GM19324 (cell line): ENCODE measurements at regions not wholly inside any gene's neighbourhood (a gene's known extent, or its start where the extent isn't known, plus 50 kb on each side); places are given as distances from the start of the nearest gene placed in this dataset.

Source experiments
- ATAC-seq: cut with Tn5 transposase; IDR thresholded peaks from one replicate; pipeline ENCODE4 v1.9.1; 2021; ENCODE audit warnings: mild to moderate bottlenecking, moderate library complexity; ENCODE audit not compliant: unreplicated experiment, low FRiP score

DNA sequence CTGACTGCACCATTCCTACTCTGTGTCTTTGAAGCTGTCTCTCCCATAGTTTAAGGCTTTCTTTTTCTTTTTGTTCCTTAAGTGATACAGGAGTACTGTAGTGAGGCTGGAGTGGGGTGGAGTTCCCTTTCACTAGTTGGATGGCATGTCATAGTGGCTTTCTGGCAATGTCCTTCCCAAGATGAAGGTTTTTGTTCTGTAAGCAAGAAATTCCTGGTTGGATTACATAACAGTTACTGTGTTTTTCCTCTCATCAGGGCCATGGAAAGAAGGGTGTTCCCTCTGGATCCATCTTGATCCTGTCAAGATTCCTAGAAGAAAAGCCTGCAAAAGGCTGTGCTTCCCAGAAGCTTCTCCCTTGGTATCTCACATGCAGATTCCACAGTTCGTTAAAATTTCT, 84.2 kb downstream of the ACKR3 start:
- no peak for ATAC-seq

DNA sequence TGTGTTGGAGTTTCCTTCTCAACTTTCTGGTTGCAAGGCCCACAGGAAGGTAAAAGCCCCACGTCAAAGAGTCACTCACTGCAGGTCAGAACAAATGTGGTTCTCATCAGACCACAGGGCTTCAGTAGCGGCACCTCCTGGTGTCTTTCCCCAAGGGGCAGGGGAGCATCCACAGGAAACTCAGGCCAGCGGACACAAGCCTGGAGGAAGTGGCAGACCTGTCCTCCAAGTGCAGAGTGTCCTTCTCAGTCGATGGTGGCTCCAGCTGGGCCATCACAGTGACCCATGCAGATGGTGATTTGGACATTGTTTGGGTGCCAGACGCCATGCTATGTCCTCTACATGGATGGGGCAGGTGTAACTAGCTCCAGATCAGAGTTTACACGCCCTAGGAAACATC, 84.9 kb downstream of the ACKR3 start:
- no peak for ATAC-seq

DNA sequence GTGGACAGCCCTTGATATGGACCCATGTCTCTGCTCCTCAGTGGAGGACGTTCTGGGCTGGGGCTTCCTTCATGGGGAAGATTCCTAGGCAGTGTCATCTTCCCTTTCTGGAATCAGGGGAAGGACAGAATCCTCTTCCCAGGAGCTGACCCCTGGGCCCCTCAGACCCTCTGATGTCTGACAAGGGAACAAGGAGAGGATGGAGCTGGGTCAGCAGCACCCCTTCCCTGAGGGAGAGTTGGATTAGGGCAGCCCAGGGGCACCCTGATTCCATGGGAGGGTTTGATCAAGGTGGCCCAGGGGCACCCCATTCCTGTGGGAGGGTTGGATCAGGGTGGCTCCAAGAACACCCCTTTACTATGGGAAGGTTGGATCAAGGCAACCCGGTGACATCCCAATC, 86.5 kb downstream of the ACKR3 start:
- no peak for ATAC-seq

DNA sequence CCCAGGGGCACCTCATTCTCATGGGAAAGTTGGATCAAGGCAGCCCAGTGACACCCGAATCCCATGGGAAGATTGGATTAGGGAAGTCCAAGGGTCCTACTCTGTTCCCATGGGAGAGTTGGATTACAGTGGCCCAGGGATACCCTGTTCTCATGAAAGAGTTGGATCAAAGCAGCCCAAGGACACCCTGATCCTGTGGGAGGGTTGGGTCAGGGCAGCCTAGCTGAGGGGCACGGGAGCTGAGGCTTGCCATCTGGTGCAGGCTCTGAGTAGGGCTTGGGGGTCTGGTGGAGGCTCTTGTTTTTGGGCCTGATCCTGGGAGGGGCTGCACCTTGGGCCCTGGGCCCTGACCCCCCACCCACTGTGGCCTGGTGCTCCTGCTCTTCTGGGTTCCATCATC, 87.1 kb downstream of the ACKR3 start:
- no peak for ATAC-seq

DNA sequence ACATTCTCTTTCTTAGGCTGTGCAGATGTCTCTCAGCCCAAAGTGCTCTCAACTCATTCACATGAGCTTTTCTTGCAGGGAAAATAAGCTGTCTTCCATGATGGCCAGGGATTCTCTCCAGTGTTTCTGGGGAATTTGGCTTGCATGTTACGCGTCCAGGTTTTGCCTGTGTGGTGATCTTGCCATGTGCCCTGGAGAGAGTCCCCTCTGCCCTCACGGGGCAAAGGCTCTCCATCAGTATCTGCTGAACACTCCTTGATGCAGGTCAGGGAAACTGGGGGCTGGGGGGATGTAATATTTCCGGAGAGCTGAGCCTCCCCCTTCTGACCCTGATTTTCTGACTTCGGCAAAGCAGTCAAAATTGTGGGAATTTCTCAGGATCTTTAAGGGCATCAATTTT, 87.6 kb downstream of the ACKR3 start:
- no peak for ATAC-seq

DNA sequence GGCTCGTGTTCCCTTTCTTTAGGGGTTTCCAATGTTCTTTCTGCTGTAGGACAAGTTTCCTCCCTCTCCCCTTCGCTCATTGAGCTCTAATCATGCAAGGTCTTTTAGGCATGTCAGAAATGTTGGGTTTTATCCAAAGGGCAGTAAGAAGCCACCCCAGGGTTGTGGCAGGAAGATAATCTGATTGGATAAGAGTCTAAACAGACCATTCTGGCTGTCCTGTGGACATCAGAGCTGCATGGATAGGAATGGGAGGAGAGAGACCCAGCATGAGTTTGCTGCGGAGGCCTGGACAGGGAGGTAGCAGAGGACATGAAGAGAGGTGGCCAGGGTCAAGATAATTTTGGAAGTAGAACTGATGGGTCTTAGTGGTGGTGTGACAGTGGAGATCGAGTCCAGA, 88.2 kb downstream of the ACKR3 start:
- ATAC-seq, result no peak

DNA sequence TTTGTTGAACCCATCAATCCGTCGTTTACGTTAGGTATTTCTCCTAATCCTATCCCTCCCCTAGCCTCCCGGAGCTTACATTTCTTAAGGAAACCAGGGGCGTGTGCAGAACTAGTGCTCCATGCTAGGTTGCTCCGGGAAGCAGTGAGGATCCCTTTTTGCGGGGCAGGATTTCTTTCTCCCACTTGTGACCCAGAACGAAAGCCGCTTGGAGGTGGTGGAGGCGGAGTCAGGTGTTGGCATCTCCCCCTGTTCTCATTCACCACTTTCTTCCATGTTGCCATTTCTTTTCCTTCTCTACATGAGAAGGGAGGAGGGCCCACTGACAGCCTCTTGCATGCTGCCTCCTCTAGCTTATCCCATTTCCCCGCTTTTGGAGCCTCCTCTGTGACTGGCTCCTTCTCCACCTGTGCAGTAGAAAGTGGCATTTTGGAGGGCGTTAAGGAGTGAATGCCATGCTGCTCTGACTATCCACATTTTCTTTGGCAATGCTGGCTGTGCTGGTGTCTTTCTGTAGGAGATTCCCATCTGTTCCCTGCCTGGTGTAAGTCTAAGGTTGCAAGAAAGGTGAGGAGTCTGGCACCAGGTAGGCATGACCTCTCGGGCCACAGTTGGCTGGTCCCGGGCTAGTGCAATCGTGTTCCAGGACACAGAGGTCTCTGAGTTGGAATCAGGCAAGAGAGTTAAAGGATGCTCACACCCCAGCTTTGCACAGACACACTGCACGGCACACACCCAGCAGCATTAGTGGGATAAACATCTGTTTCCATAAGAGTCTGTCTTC, 89.5 kb downstream of the ACKR3 start:
- no peak for ATAC-seq

DNA sequence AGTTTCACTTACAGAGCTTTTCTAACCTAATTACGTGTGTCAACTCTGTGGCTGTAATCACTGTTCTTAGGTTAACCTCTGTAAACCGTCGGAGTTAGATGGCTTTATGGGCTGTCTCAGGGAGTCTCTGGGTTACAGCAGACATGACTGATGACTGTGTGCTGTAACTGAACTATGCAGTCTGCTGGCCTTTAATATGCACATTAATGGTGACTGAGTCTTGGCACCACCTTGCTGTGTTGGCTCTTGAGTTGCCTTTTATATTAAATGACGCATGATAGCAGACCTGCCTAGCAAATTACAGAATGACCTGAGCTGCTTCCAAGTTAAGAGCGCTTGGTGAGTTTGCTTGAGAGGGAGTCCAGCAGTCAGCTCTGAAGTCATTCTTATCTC, 90.1 kb downstream of the ACKR3 start:
- no peak for ATAC-seq

DNA sequence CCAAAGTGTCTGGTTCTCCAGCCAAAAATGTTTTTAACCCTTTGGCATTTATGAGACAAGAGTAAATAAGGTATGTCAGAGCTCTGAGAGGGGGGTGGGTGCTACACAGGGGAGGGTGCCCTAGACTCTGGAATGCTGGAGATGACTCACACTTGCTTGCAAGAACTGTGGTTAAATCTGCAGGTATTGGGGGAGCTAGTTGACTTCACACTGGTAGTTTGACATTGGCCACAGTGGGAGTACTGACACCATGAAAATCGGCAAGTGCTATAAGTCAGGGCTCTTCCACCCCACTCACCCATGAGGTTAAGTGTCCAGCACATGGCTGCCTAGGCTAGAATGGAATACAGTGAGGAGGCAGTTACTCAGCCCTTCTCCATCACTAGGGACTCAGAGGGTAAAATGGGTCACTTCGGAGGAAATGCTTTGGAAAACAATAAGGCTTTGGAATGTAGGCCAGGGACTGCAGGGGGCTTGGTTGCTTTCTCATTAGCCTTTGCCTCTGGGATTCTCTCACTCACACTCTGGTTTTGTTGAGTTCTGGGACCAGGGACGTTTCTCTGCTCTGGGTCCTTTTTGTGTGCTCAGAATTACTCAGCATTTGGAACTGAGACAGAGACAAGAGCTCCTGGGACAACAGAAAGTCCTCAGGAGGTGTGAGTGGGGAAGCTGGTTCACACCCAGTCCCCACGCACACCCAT, 91.6 kb downstream of the ACKR3 start:
- ATAC-seq, result no peak

DNA sequence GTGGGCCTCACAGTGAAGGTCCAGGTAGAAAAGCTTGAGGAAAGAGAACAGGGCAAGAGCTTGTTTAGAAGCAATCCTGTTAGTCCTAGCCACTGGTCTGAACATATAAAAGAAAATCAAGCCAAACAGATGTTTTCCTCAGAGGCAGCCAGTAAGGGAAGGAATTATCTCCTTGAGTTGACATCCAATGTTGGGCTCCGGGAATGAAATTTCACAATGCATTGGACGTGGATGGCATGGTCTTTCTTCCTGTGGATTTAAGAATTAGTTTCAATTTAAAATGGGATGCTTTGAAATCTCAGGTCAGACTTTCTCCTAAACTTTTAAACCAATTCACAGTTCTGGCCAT, 92.1 kb downstream of the ACKR3 start:
- no peak for ATAC-seq

DNA sequence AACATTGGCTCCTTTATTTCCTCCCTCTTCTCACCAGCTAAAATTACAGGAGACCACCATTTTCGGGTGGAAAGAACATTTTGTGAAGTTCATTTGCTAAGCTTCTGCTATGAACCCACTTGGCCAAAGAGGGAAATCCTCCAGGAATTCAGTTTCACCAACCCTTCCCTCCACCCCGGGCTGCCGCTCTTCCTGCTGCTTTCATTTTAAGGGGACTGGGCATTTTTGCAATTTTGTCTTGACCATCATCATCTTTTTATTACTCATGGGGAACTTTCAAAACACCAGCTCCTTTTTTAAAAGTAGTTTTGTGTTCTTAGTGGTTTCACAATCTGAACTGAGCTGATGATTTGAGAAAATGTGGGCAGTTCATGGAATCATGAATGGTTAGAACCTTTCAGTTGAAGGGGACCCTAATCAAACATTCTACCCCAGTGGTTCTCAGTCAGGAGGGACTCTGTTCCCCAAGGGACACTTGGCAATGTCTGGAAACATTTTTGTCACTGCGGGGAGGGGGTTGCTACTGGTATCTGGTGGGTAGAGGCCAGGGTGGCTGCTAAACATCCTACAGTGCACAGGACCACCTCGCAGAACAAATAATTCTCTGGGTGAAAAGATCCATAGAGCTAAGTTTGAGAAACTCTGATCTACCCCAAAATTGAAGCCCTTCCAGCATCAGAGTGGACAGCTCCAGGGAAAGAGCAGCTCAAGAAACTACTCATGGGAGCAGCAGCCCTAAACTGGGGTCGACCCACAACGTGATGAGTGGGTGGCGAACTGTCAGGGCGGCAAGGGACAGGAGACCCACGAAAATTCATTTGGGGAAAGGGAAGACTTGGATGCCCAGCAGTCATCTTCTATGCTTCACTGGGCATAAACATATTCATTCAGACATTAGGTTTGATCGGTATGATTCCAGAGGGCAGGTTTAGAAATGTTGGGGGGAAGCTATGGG, 92.9 kb downstream of the ACKR3 start:
- ATAC-seq, result no peak

DNA sequence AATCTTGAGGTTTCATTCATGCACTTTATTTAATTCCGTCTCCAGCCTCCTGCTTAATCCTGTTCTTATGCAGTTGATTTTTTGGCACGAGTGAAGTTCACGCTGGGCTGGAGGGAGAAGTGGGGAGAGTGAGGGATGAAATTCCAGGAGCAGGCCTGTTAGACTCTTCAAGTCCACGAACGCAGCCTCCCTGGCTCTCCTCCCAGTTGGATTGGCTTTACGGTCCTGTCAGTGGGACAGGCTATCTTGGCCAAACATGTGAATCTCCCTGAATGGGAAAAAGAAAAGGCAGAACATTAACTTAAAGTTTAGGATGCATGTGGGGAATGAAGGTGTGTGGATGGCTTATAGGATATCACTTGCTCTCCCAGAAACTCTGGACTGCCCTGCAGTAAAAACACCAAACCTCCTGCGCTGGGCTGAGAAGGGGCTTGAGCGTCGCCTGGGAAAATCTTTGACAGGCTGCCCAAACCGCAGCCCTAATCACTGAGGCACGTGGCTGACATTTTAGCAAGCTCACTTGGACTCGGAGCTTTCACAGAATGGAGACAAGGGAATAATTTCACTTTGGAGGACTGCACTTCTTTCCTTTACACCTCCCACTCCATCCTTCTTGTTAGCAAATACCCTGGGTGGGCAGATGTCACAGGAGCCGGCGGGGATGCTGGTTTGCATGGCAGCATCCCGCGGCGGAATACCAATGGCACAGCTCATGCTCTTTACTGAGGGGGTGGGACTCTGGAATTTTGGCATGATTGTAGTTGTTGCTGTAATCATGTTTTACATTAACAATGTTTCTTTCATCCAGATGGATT, 93.9 kb downstream of the ACKR3 start:
- ATAC-seq, result no peak

DNA sequence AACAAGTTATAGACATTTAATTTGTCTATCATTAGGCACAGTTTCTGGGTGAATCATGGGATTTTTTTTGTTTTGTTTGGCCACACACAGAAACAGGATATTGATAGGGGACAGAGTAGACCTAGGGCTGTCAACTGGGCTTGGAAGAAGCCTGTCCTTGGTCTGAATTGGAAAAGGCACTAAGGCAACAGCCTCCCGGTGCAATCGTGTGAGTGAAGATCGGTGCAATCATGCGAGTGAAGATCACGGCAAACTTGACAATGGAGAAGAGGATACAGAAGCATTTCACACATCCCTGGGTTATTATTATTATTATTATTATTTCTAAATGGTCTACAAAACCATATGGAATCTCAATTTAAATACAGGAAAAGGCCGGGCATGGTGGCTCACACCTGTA, 94.5 kb downstream of the ACKR3 start:
- ATAC-seq, result no peak

DNA sequence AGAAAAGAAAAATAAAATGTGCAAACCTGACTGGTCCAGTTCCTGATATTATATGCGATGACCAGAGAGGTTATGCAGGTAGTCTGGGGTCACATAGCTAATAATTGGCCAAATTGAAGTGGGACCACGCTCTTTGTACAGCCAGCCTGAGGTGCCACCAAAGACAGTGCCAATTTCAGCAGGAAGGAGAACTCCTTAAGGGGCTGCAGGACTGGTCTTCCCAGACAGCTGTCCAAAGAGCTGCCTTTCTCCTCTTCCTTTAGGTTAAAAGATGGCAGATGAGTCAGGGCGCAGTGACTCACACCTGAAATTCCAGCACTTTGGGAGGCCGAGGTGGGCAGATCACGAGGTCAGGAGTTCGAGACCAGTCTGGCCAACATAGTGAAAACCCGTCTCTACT, 95.5 kb downstream of the ACKR3 start:
- no peak for ATAC-seq

DNA sequence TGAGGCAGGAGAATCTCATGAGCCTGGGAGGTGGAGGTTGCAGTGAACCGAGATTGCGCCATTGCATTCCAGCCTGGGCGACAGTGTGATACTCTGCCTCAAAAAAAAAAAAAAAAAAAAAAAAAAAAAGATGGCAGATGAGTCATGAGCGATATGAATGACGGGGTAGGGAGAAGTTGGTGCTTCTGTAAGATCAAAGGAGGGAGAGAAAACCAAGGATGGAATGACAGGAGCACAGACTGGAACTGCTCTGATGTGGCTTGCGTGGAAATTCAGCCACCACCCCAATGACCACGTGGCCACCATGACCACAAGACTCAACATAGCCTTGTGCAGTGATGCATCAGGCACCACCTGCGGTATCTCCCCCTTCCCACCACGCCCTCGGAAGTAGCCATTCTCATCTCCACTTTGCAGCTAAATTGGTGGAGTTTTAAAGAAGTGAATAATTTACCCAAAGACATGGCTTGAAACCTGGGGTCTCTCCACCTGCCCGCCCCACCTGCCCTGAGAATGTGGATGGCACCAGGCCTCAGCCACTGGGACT, 96.0 kb downstream of the ACKR3 start:
- ATAC-seq, result no peak

DNA sequence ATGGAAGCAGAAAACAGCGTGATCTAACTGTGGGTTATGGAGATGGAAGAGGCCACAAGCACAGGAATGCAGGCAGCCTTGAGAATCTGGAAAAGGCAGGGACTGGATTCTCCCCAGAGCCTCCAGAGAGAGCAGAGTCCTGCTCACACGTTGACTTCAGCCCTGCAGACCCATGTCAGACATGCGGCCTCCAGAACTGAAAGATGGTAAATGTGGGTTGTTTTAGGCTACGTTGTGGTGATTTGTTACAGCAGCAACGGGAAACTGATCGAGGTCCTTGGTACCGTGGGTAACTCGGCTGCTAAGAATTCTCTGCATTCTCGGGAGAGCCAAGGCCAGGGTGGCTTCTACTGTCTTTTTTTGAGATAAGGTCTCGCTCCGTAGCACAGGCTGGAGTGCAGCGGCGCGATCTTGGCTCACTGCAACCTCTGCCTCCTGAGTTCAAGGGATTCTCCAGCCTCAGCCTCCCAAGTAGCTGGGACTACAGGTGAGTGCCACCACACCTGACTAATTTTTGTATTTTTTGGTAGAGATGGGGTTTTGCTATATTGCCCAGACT, 97.1 kb downstream of the ACKR3 start:
- no peak for ATAC-seq

DNA sequence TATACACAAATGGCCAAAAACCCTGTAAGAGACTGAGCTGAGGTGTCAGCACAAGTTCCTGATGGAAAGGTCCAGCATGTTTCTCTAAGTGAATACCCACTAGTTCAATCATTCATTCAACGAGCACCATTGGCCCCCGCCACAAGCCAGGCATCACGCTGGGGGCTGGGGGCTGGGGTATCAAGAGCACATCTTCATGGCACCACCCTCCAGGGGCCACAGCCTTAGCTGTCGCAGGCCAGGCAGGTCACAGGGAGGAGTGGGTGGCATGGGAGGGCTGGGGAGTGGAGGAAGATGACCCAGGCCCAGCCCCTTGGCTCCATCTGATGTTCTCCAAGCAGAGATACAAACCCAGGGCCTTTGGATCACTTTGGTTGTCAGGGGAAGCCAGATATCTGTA, 97.9 kb downstream of the ACKR3 start:
- no peak for ATAC-seq

DNA sequence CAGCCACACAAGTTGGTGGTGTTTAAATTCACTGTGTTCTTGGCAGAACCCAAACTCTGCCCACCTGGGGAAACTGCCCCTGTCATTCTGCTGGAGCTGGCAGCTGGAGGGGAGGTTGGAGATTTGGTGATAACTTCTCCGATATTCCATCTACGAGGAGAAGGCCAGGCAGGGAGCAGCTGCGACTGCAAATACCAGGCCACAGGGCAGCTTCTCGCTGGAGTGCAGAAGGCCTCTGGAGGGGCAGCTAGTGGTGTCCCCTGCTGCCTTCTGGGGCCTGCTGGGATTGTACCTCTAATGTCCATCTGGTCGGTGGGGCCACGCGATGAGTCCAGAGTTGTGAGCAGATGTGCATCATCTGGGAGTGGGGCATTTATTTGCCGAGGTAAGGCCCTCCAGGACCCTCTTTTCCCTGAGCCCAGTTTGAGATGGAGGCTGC, 98.9 kb downstream of the ACKR3 start:
- ATAC-seq, result no peak

DNA sequence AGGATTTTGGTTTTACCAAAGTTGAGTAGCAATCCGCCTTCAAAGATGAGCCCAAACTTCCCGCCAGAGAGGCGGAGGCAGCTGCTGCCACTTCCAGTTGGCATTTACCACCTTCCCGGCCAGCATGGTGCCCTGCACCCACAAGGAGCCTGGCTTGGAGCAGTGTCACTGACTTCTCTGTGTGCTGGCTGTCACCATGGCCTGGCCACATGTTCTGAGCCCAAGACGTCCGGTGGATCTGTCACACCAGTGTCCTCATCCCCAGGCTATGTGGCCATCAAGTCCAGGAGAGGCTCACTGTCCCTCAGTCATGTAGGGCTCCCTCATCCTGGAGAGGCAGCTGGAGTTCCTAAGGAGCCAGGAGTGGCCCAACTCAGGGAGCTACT, 100.6 kb downstream of the ACKR3 start:
- no peak for ATAC-seq
